Skeletal muscle satellite cell (primary cell): ENCODE measurements at regions not wholly inside any gene's neighbourhood (a gene's known extent, or its start where the extent isn't known, plus 50 kb on each side); places are given as distances from the start of the nearest gene placed in this dataset.

Experiments used
- H3K27me3 ChIP-seq: 2 replicates; pipeline ENCODE4 v1.7.0; 2013; ENCODE audit warnings: low read length; ENCODE audit not compliant: control insufficient read depth, insufficient read depth
- H3K36me3 ChIP-seq: 2 replicates; pipeline ENCODE4 v1.7.0; 2013; ENCODE audit warnings: mild to moderate bottlenecking, control low read depth, low read length; ENCODE audit not compliant: insufficient read depth
- H3K4me1 ChIP-seq: 2 replicates; pipeline ENCODE4 v1.7.0; 2013; ENCODE audit warnings: low read length; ENCODE audit not compliant: control insufficient read depth, insufficient read depth
- H3K4me2 ChIP-seq: 2 replicates; pipeline ENCODE4 v1.7.0; 2013; ENCODE audit warnings: mild to moderate bottlenecking, low read length
- H3K4me3 ChIP-seq: 2 replicates; pipeline ENCODE4 v1.7.0; 2013; ENCODE audit warnings: low read length
- H3K9ac ChIP-seq: 2 replicates; pipeline ENCODE4 v1.7.0; 2013; ENCODE audit warnings: mild to moderate bottlenecking, low read depth, low read length, moderate library complexity
- H3K9me3 ChIP-seq: replicated peaks from 2 replicates; pipeline ENCODE4 v1.7.0; 2013; ENCODE audit warnings: mild to moderate bottlenecking, control low read depth, low read length

DNA sequence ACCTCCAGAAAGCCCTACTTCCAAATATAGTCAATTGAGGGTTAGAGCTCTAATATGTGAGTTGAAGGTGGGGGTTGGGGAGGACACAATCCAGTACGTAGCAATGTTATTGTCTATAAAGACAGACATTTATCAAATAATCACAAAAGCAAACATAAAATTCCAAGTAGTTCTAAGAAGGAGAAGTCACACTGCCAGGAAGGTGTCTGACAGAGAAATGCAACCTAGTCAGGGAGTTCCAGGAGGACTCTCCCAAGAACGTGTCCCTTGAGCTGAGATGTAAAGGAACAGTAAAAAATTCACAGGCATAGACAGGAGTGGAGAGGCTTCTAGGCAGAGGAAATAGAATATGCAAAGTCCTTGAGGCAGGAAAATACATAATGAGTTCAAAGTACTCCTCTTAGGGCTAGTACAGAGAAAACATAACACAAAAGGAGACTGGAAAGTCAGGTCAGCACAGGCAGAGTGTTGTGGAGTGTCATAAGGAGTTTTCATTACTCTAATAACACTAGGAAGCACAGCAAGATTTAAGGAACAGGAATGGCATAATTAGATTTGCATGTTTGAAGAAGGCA is 277.6 kb upstream of the STT3B start:
- no peaks in the 10 kb centered on the region for H3K9me3 ChIP-seq

DNA sequence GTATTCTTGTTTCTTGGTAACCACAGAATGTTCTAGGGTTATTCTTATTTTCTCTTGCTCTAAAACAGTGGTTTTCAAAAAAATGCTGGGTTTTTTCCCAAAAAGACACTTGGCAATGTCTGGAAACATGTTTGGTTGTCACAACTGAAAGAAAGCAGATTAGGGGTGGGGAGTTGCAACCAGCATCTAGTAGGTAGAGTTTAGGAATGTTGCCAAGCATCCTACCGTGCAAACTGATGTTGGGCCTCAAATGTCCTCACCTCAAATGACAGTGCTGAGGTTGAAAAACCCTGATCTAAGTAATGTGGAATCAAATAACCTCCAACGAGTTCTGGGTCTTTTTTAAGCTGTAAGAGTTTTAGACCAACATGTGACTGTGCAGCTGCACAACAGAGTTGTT is 270.5 kb upstream of the STT3B start:
- Histone ChIP-seq H3K9ac (no peak overlapping the region), H3K27me3 (no peaks in the 10 kb centered on the region), H3K4me2 (no peak overlapping the region), H3K36me3 (no peaks in the 10 kb centered on the region), H3K4me3 (no peak overlapping the region), H3K4me1 (no peaks in the 10 kb centered on the region), H3K9me3 (no peaks in the 10 kb centered on the region)

More for the DNA sequence above, 277.6 kb upstream of the STT3B start:
- Histone ChIP-seq H3K4me3 (no peak overlapping the region), H3K4me2 (no peak overlapping the region), H3K27me3 (no peaks in the 10 kb centered on the region), H3K36me3 (no peaks in the 10 kb centered on the region), H3K9ac (no peak overlapping the region), H3K4me1 (no peaks in the 10 kb centered on the region)

DNA sequence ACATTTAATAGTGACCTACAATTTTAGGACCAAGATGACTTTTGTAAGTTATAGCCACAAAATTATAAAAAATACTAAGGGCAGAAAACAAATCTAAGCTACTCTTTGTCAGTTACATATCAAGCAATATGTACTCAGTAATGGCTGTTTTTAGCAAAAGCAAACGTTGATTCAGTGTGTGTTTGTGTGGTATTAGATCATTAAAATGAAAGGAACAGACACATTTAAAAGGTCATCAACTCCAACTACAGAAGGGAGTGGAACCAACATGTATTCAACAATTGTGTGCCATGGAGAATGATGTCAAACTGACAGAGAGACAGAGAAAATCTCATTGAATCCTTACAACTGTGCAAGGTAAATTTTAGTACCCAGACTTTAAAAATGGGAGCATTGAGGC is 268.8 kb upstream of the STT3B start:
- H3K4me3 ChIP-seq = no peak overlapping the region
- H3K9me3 ChIP-seq = no peaks in the 10 kb centered on the region
- no peak overlapping the region for H3K9ac ChIP-seq
- H3K4me2 ChIP-seq = no peak overlapping the region
- no peaks in the 10 kb centered on the region for H3K4me1 ChIP-seq
- H3K36me3 ChIP-seq = no peaks in the 10 kb centered on the region
- no peaks in the 10 kb centered on the region for H3K27me3 ChIP-seq

DNA sequence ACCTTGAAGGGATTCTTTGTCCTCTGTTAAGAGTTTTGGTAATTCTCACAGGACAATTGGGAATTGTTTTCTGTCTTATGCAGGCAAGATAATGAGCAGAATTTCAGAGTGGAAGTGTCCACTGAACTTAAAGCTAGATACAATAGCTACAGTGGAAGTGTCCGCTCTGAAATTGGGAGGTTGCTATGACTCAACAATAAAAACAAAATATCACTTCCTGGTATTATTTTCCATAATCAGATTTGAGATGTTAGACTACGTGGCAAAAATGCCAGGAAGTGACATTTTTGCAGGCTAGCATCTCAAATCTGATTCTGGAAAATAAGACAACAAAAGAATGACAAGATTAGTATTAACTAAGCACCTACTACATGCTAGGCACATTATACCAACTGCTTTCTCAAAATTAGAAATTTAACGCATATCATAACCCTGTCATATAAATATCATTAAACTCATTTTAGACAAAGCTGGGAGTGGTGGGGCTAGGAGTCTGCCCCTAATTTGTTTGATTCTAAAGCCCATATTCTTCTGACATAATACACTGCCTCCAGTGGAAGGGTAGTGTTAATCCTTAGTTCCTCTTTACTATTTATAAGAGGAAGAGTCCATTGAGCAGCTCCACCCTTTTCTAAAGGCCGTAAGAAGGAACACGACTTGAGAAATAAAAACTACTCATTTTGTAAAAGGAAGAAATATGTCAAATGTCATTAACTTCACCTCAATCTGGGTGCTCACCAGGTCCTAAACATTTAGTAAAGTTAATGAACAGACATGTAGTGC is 266.9 kb upstream of the STT3B start:
- no peaks in the 10 kb centered on the region for H3K4me1 ChIP-seq
- H3K9me3 ChIP-seq = no peaks in the 10 kb centered on the region
- H3K4me3 ChIP-seq = no peak overlapping the region
- no peak overlapping the region for H3K4me2 ChIP-seq
- H3K36me3 ChIP-seq = no peaks in the 10 kb centered on the region
- peaks cover under 1% of the 10 kb centered on the region for H3K27me3 ChIP-seq
- no peak overlapping the region for H3K9ac ChIP-seq

DNA sequence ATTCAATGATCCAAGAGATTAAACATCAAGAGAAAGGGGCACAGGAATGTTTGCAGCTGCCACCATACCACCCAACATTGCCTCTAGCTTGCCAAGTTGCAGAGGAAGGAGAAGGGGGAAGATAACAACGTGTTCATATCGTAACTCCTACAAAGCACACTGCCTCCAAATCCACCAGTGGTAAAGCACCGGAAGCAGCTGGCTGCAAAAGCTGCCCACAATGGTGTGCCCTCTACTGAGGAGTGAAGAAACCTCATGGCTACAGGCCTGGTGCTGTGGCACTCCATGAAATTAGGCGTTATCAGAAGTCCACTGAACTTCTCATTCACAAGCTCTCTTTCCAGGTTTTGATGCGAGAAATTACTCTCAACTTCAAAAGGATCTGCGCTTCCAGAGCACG is 263.9 kb upstream of the STT3B start:
- Histone ChIP-seq H3K4me2 (no peak overlapping the region), H3K36me3 (no peaks in the 10 kb centered on the region), H3K27me3 (peaks cover 3% of the 10 kb centered on the region), H3K9me3 (no peaks in the 10 kb centered on the region), H3K4me3 (no peak overlapping the region), H3K9ac (no peak overlapping the region), H3K4me1 (no peaks in the 10 kb centered on the region)

DNA sequence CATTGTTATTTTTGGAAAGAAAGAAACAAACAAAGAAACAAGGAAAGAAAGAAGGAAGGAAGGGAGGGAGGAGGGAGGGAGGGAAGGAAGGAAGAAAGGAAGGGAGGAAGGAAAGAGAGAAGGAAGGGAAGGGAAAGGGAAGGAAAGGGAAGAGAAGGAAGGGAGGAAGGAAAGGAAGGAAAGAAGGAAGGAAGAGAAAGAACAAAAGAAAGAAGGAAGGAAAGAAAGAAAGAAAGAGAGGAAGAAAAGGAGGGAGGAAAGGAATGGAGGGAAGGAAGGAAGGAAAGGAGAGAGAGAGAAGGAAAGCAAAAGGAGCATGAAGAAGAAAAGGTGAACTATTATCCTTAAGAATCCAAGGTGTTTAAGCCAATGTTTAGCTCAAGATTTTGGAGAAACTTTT is 262.7 kb upstream of the STT3B start:
- H3K9me3 ChIP-seq = no peaks in the 10 kb centered on the region
- H3K27me3 ChIP-seq = peaks cover 3% of the 10 kb centered on the region
- no peak overlapping the region for H3K4me3 ChIP-seq
- H3K4me1 ChIP-seq = peaks cover 11% of the 10 kb centered on the region
- H3K4me2 ChIP-seq = no peak overlapping the region
- H3K9ac ChIP-seq = no peak overlapping the region
- H3K36me3 ChIP-seq = no peaks in the 10 kb centered on the region

DNA sequence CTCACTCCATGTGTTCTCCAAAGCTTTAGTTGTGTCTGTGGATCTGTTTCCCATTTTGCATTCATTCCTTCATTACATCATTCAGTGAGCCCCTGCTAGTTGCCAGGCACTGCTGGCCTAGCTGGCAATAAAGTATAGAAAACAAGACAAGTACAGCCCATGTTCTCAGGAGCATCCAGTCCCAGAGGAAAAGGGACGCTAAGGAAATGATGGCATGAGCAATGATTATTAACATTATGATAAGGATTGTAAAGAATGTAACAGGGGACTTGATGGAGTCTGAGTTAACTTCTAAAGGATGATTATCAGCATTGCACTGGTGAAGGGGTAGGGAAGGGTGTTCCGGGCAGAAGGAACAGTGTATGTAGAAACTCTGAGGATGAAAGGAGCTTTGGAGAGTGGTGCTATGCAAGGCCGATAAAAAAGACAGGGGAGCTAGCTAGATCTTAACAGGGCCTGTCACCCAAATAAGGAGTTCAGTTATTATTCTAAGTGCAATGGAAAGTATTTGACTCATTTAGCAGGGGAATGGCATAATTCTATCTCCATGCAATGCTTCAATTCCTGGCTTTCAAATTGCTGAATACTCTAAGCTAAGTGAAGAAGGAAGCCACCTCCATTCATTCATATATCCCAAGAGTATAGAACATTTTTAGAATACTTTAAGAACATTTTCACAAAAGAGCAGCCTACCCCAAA is 258.2 kb upstream of the STT3B start:
- no peaks in the 10 kb centered on the region for H3K36me3 ChIP-seq
- no peak overlapping the region for H3K4me3 ChIP-seq
- peaks cover 26% of the 10 kb centered on the region for H3K4me1 ChIP-seq
- H3K4me2 ChIP-seq = peak overlapping the region; percentile 23
- H3K9me3 ChIP-seq = no peaks in the 10 kb centered on the region
- H3K27me3 ChIP-seq = peaks cover 3% of the 10 kb centered on the region
- H3K9ac ChIP-seq = peak overlapping the region; percentile 40

DNA sequence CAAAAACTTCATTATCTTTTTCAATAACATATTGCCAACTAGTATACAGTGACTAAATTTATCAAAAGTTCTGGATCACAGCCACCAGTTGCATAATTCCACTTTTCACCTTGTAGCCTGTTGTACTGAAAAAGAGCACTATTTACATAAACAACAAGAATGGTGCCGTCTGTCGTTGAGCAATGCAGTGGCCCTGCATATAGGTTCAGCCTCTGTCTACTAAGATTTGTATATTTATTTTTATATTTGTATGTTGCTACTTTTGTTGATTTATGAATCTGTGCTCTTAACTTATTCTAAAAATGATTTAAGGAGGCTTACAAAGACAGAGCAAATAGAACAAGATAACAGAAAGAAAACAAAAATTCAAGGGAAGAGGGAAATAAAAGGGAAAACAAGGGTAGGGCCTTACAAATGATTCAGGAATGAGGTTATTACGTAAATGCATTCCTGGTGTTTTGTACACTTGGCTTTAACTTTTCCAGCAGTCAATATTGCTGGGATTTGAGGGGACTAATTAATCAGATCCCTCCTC is 257.6 kb upstream of the STT3B start:
- Histone ChIP-seq H3K4me2 (peak overlapping the region; percentile 23), H3K4me1 (peaks cover 26% of the 10 kb centered on the region), H3K9me3 (no peaks in the 10 kb centered on the region), H3K36me3 (no peaks in the 10 kb centered on the region), H3K4me3 (no peak overlapping the region), H3K9ac (peak overlapping the region; percentile 40), H3K27me3 (peaks cover 3% of the 10 kb centered on the region)

DNA sequence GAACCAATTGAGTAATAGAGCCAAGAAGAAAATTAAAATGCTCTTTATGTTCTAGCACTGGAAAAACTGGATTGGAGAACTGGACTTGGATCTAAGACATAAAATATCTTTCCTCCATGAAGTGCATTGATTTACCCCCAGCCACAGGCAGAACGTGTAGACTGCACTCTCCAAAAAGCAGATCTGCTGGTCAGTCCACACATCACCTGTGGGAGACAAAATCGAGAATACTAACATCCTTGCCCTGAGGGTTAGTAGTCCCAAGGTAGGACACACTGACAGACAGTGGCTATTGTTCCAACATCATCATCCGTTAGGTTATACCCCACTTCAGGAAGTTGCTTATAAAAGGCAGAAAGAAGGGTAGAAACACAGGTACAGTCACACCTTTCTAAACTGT is 257.1 kb upstream of the STT3B start:
- no peaks in the 10 kb centered on the region for H3K9me3 ChIP-seq
- H3K9ac ChIP-seq = no peak overlapping the region
- H3K4me3 ChIP-seq = no peak overlapping the region
- peaks cover 26% of the 10 kb centered on the region for H3K4me1 ChIP-seq
- no peaks in the 10 kb centered on the region for H3K36me3 ChIP-seq
- peaks cover 3% of the 10 kb centered on the region for H3K27me3 ChIP-seq
- H3K4me2 ChIP-seq = no peak overlapping the region

DNA sequence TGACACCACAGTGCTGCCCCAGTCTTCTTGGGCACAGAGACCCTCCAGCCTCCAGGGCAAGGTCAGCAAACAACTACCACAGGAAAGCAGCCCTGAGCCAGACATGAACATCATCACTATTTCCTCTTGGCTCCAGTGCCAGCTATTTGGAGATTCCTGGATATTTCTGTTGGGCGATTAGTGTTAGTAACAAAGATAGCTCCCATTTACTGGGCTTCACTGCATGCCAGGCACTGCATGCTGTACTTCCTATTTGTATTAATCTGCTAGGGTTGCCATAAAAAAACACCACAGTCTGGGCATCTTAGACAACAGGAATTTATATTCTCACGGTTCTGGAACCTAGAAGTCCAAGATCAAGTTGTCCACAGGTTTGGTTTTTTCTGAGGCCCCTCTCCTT is 255.1 kb upstream of the STT3B start:
- Histone ChIP-seq H3K4me3 (no peak overlapping the region), H3K27me3 (no peaks in the 10 kb centered on the region), H3K4me2 (no peak overlapping the region), H3K9ac (no peak overlapping the region), H3K9me3 (no peaks in the 10 kb centered on the region), H3K36me3 (no peaks in the 10 kb centered on the region), H3K4me1 (peaks cover 26% of the 10 kb centered on the region)

DNA sequence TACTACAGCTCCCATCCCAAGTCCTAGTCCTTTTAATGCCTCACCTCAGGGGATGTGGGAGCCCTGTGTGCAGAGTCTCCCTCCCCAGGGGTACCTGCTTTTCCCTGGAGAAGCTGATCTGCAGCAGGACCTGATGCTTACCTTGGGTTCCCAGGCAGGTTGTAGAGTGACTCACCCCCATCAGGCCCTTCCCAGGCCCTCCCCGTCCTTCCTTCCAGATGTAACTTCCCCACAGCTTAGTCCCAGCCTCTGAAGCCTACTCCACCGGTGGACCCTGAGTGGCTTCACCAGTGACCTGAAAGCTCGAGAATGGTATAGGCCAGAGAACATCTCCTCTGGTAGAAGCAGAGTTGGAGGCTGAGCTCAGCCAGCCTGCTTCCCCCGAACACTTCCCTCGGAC is 254.2 kb upstream of the STT3B start:
- Histone ChIP-seq H3K9me3 (no peaks in the 10 kb centered on the region), H3K27me3 (no peaks in the 10 kb centered on the region), H3K4me3 (no peak overlapping the region)

More for the DNA sequence above, 254.2 kb upstream of the STT3B start:
- Histone ChIP-seq H3K4me1 (peaks cover 26% of the 10 kb centered on the region), H3K36me3 (no peaks in the 10 kb centered on the region), H3K4me2 (no peak overlapping the region), H3K9ac (no peak overlapping the region)
